Stimulated activated naive CD4-positive, alpha-beta T cell (primary cell): ENCODE measurements at regions not wholly inside any gene's neighbourhood (a gene's known extent, or its start where the extent isn't known, plus 50 kb on each side); places are given as distances from the start of the nearest gene placed in this dataset.
"Not testable (repeated sequence)": the region's sequence is repeated elsewhere in the genome, so short reads cannot be mapped to it uniquely, and the experiment has no call there.

Experiments used
- DNase-seq, 6 experiments: peaks; one replicate each; lab custom pipeline; 2025; lab: John Stamatoyannopoulos, UW

GRCh38 chr6:11409371-11409770, 128.2 kb upstream of the TMEM170B start:
- no peak for DNase-seq

GRCh38 chr6:11407414-11407813, 130.1 kb upstream of the TMEM170B start:
- DNase-seq: no peak

- no peak for DNase-seq
Measured at GRCh38 chr6:11404838-11405237, 132.7 kb upstream of the TMEM170B start.

- no peak for DNase-seq
Measured at GRCh38 chr6:11404081-11404480, 133.5 kb upstream of the TMEM170B start.

GRCh38 chr6:11403035-11403601, 134.4 kb upstream of the TMEM170B start:
- DNase-seq: no peak

- not testable (repeated sequence) for DNase-seq
Measured at GRCh38 chr6:11402581-11402980, 135.0 kb upstream of the TMEM170B start.

GRCh38 chr6:11401954-11402353, 135.6 kb upstream of the TMEM170B start:
- DNase-seq: not testable (repeated sequence)

- DNase-seq: no peak
Measured at GRCh38 chr6:11398451-11399326, 138.9 kb upstream of the TMEM170B start.

GRCh38 chr6:11397622-11398450, 139.7 kb upstream of the TMEM170B start:
- no peak for DNase-seq

GRCh38 chr6:11396860-11397259, 140.7 kb upstream of the TMEM170B start:
- DNase-seq: no peak

- DNase-seq: no peak
Measured at GRCh38 chr6:11393713-11394627, 143.6 kb upstream of the TMEM170B start.

GRCh38 chr6:11392778-11393507, 144.6 kb upstream of the TMEM170B start:
- no peak for DNase-seq

- no peak for DNase-seq
Measured at GRCh38 chr6:11391934-11392777, 145.4 kb upstream of the TMEM170B start.

GRCh38 chr6:11389977-11390376, 147.6 kb upstream of the TMEM170B start:
- DNase-seq: no peak

- DNase-seq: no peak
Measured at GRCh38 chr6:11388983-11389944, 148.3 kb upstream of the TMEM170B start.

GRCh38 chr6:11387707-11388430, 149.7 kb upstream of the TMEM170B start:
- no peak for DNase-seq

- DNase-seq: no peak
Measured at GRCh38 chr6:11386726-11387125, 150.8 kb upstream of the TMEM170B start.

GRCh38 chr6:11386323-11386722, 151.2 kb upstream of the TMEM170B start:
- no peak for DNase-seq
